ENCODE measurements at regions not wholly inside any gene's neighbourhood (a gene's known extent, or its start where the extent isn't known, plus 50 kb on each side); places are given as distances from the start of the nearest gene placed in this dataset.

GRCh38 chr3:170737498-170738162, 132.4 kb downstream of the RPL22L1 start:
- no peak overlapping the region for H2AFZ ChIP-seq (ENCODE audit: low read depth, low read length)
- dilution Hi-C loops (cut with MboI; ENCODE audit: extremely low pct_ligation_motif_present, low sequenced_read_pairs), result no loop called here
- H3K27ac ChIP-seq (ENCODE audit: insufficient read depth, low read depth, low read length), result no peak overlapping the region
- H3K9ac ChIP-seq (replicated peaks; ENCODE audit: extremely low read depth, insufficient read depth, low read length), result no peak overlapping the region
- H3K4me2 ChIP-seq (ENCODE audit: insufficient read depth, low read length), result no peak overlapping the region
- H3K79me2 ChIP-seq (ENCODE audit: control insufficient read depth, insufficient read depth, low read length), result no peaks in the 10 kb centered on the region
- DNase-seq (ENCODE audit: low read depth, low spot score) (no peak), FAIRE-seq (no peak)
- H3K36me3 ChIP-seq (ENCODE audit: control insufficient read depth in 2 of 2, extremely low read depth in 1 of 2, insufficient read depth in 2 of 2, low read length in 2 of 2), result no peaks in the 10 kb centered on the region
- BruUV-seq (replicated peaks), result no TSS peak
- H4K20me1 ChIP-seq (replicated peaks; ENCODE audit: control insufficient read depth, extremely low read depth, insufficient read depth, low read length), result no peaks in the 10 kb centered on the region
- no peaks in the 10 kb centered on the region for H3K9me1 ChIP-seq (replicated peaks; ENCODE audit: control insufficient read depth, extremely low read depth, insufficient read depth, low read length)
- no peaks in the 10 kb centered on the region for H3K27me3 ChIP-seq (ENCODE audit: control insufficient read depth in 2 of 2, insufficient read depth in 2 of 2, low read length in 2 of 2)
- intact Hi-C loops (cut with micrococcal nuclease), result no loop called here
- no peak for TF ChIP-seq MYC (IDR thresholded peaks at IDR 0.05; ENCODE audit: low read depth, low read length)
- TF ChIP-seq MAX (IDR thresholded peaks at IDR 0.05; ENCODE audit: insufficient read depth, insufficient read length), result no peak
- TF ChIP-seq FOS (IDR thresholded peaks at IDR 0.05; ENCODE audit: borderline replicate concordance, insufficient read depth, low read length), result no peak
- no peak for TF ChIP-seq POLR2AphosphoS5 (IDR thresholded peaks at IDR 0.05; ENCODE audit: insufficient read depth, low read depth, low read length)
- TF ChIP-seq GATA2 (IDR thresholded peaks at IDR 0.05; ENCODE audit: insufficient read depth, insufficient read length, low read depth, low read length), result no peak
- TF ChIP-seq POLR2A (IDR thresholded peaks at IDR 0.05; ENCODE audit: low read depth, low read length), result no peak
- no peak for TF ChIP-seq CTCF (IDR thresholded peaks at IDR 0.05; ENCODE audit: extremely low read depth in 1 of 2, insufficient read depth in 1 of 2, low read depth in 1 of 2, low read length in 2 of 2)
- TF ChIP-seq EZH2 (IDR thresholded peaks at IDR 0.05; ENCODE audit: borderline replicate concordance, low read depth, low read length, severe bottlenecking), result no peak
- TF ChIP-seq JUN (IDR thresholded peaks at IDR 0.05; ENCODE audit: borderline replicate concordance, insufficient read depth, insufficient read length, low read depth), result no peak
- no peak overlapping the region for H3K4me3 ChIP-seq (replicated peaks in 1 of 3; ENCODE audit: insufficient read depth in 1 of 3, low read depth in 1 of 3, low read length in 3 of 3)
- ChIA-PET POLR2A (no interaction called here), CTCF (interaction anchor here (0.8 to 1.6 kb wide), 3 partner anchors 9 to 74 kb away, joined by 3 to 4 read pairs (median 4); no protein-coding TSS in a partner anchor)
- no peaks in the 10 kb centered on the region for H3K9me3 ChIP-seq (replicated peaks; ENCODE audit: control insufficient read depth, insufficient read depth, low read length)
- peaks cover 17% of the 10 kb centered on the region for H3K4me1 ChIP-seq (ENCODE audit: control insufficient read depth, extremely low read depth, insufficient read depth, low read length)
